GM19043 (cell line): ENCODE measurements at regions not wholly inside any gene's neighbourhood (a gene's known extent, or its start where the extent isn't known, plus 50 kb on each side); places are given as distances from the start of the nearest gene placed in this dataset.

Experiments
- ATAC-seq: cut with Tn5 transposase; IDR thresholded peaks from one replicate; pipeline ENCODE4 v1.9.1; 2021; ENCODE audit warnings: low read depth; ENCODE audit not compliant: unreplicated experiment

- no peak for ATAC-seq
Observed at GRCh38 chr22:49499433-49500075, 328.1 kb downstream of the BRD1 start.

- no peak for ATAC-seq
Observed at GRCh38 chr22:49497266-49497665, 330.4 kb downstream of the BRD1 start.

- ATAC-seq = no peak
Observed at GRCh38 chr22:49494555-49494954, 333.1 kb downstream of the BRD1 start.

- no peak for ATAC-seq
Observed at GRCh38 chr22:49492741-49493251, 334.9 kb downstream of the BRD1 start.

- ATAC-seq = no peak
Observed at GRCh38 chr22:49492308-49492707, 335.4 kb downstream of the BRD1 start.

GRCh38 chr22:49491726-49492125 is 335.9 kb downstream of the BRD1 start:
- ATAC-seq = no peak

GRCh38 chr22:49491221-49491635 is 336.4 kb downstream of the BRD1 start:
- ATAC-seq = no peak

- ATAC-seq = no peak
Observed at GRCh38 chr22:49490692-49491091, 337.0 kb downstream of the BRD1 start.

GRCh38 chr22:49489821-49490220 is 337.9 kb downstream of the BRD1 start:
- no peak for ATAC-seq

- no peak for ATAC-seq
Observed at GRCh38 chr22:49488943-49489342, 338.7 kb downstream of the BRD1 start.

- ATAC-seq = no peak
Observed at GRCh38 chr22:49487950-49488349, 339.7 kb downstream of the BRD1 start.

GRCh38 chr22:49486225-49486624 is 341.4 kb downstream of the BRD1 start:
- no peak for ATAC-seq

- no peak for ATAC-seq
Observed at GRCh38 chr22:49483946-49484345, 343.7 kb downstream of the BRD1 start.

- ATAC-seq = no peak
Observed at GRCh38 chr22:49483281-49483870, 344.3 kb downstream of the BRD1 start.

- ATAC-seq = no peak
Observed at GRCh38 chr22:49482811-49483210, 344.9 kb downstream of the BRD1 start.

- ATAC-seq = no peak
Observed at GRCh38 chr22:49481659-49482399, 345.8 kb downstream of the BRD1 start.

GRCh38 chr22:49480896-49481658 is 346.6 kb downstream of the BRD1 start:
- no peak for ATAC-seq

- ATAC-seq = no peak
Observed at GRCh38 chr22:49480331-49480730, 347.3 kb downstream of the BRD1 start.

GRCh38 chr22:49479566-49479965 is 348.1 kb downstream of the BRD1 start:
- no peak for ATAC-seq

- ATAC-seq = no peak
Observed at GRCh38 chr22:49476800-49477400, 350.8 kb downstream of the BRD1 start.

GRCh38 chr22:49476176-49476575 is 351.5 kb downstream of the BRD1 start:
- ATAC-seq = no peak
